HG03457 (cell line): ENCODE measurements at regions not wholly inside any gene's neighbourhood (a gene's known extent, or its start where the extent isn't known, plus 50 kb on each side); places are given as distances from the start of the nearest gene placed in this dataset.

Source experiments
- ATAC-seq: cut with Tn5 transposase; IDR thresholded peaks from one replicate; pipeline ENCODE4 v1.9.1; 2021; ENCODE audit warnings: moderate number of reproducible peaks; ENCODE audit not compliant: unreplicated experiment

- no peak for ATAC-seq
Observed at GRCh38 chr5:54695198-54695966, 177.8 kb downstream of the SNX18 start.

- ATAC-seq: no peak
Observed at GRCh38 chr5:54693936-54694657, 176.5 kb downstream of the SNX18 start.

GRCh38 chr5:54692631-54693030, 175.1 kb downstream of the SNX18 start:
- ATAC-seq: no peak

GRCh38 chr5:54691656-54692055, 174.1 kb downstream of the SNX18 start:
- ATAC-seq: no peak

GRCh38 chr5:54689411-54690251, 172.1 kb downstream of the SNX18 start:
- ATAC-seq: no peak

GRCh38 chr5:54680998-54681397, 163.4 kb downstream of the SNX18 start:
- ATAC-seq: no peak

DNA sequence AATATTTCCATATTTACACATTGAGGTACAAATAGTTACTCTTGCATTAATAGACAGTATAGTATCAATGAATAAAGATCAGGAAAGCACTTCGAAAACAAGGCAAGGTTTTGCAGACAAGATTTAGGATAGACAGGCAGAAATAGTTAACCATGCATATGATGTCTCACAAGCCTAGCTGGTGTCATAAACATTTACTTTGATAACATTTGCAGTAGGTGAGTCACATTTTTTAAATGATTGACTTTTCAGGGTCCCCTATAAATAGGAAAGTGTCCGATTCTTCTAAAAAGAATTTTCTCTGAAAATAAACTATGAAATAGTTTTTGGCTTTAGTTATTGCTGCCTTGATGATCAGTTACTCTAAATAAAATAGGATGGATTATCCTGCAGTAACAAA, 162.1 kb downstream of the SNX18 start:
- no peak for ATAC-seq

GRCh38 chr5:54678737-54679136, 161.2 kb downstream of the SNX18 start:
- ATAC-seq: no peak

GRCh38 chr5:54676481-54677340, 159.2 kb downstream of the SNX18 start:
- ATAC-seq: no peak

- no peak for ATAC-seq
Observed at GRCh38 chr5:54673523-54674225, 156.1 kb downstream of the SNX18 start.

- ATAC-seq: no peak
Observed at GRCh38 chr5:54672871-54673270, 155.3 kb downstream of the SNX18 start.

DNA sequence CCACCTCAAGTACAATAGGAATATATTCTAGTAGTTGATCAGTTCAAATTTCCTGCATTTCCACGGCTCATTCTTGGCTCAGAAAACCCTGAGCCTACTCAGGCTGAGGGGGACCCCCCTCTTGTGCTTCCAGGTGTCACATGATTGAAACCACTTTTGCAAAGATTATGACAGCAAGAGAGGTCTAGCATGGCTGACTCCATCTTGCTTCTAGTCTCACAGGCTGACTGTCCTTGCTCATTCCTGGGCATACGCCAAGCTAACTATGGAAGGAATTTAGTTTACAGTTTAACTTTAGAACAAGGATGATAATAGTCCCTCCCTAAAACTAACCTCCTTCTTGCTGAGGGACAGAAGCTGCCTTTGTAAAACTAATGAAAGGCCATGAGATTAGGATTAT, 154.1 kb downstream of the SNX18 start:
- no peak for ATAC-seq

GRCh38 chr5:54671111-54671531, 153.6 kb downstream of the SNX18 start:
- no peak for ATAC-seq

GRCh38 chr5:54670281-54670680, 152.7 kb downstream of the SNX18 start:
- no peak for ATAC-seq

GRCh38 chr5:54669845-54670244, 152.3 kb downstream of the SNX18 start:
- ATAC-seq: no peak

GRCh38 chr5:54669285-54669684, 151.7 kb downstream of the SNX18 start:
- ATAC-seq: no peak

DNA sequence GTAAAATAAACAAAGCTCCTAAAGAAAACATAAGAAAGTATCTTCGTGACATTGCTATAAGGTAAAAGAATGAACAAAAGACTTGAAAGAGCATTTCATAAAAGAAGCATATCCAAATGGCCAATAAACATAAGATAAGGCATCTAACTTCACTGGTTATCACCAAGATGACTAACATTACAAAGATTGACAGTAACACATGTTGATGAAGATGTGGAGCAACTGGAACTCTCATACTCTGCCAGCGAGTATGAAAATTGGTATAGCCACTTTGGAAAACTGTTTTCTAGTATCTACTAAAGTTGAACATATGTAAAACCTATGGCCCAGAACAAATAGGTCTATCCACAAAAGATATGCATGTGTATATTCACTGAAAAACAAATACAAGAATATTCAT, 150.5 kb downstream of the SNX18 start:
- no peak for ATAC-seq

DNA sequence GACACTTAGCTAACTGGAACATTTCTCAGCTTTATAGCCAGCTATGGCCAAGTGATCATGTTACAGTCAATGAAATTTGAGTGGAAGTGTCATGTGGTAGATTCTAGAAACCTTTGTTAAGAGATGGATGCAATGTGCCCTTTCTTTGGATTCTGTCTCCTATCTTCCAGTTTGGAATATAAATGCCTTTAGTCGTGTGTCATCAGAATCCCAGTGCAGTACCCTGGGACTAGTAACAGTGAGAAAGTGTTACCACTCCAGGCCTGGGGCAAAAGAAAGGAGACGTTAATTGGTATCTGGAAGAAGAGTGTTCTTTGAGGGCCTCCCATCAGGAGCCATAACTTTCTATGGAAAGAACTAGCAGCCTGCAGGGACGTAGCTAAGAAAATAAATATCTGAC, 149.6 kb downstream of the SNX18 start:
- no peak for ATAC-seq

DNA sequence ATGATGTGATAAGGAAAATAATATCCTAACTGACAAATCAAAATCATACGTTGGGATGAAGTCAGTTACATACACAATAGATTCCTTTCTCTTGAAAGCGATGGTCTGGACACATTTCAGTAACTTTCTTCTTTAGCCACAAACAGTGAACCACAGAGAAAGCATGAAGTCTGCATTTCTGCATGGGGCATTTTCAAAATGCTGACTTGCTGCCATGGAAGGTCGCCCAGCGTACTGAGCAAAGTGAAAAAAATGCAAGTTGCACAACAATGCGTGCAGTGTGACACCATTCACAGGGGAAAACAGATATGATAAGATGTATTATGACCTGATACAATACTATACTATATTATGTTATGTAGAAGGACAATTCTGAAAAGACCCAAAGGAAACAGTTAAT, 146.3 kb downstream of the SNX18 start:
- no peak for ATAC-seq

DNA sequence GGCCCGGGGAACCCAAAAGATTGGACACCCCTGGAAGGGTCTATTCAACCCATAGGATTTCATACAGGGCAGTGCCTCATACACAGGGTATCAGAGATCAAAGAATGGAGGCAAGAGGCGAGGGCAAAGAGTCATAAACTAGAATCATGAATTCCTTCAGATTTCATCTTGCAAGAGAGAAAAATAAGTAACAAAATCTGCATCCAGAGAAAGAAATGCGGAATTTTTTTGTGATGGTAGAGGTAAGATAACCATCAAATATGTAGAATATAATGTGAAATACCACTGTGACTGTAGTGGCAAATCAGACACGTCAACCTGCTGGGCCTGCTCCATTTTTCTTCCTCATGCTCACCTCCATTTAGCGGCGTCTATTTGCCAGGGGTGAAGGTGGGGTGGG, 143.6 kb downstream of the SNX18 start:
- no peak for ATAC-seq
